HG02610 (cell line): ENCODE measurements at regions not wholly inside any gene's neighbourhood (a gene's known extent, or its start where the extent isn't known, plus 50 kb on each side); places are given as distances from the start of the nearest gene placed in this dataset.

ENCODE experiments used
- ATAC-seq: cut with Tn5 transposase; IDR thresholded peaks from one replicate; pipeline ENCODE4 v1.9.1; 2021; ENCODE audit warnings: mild to moderate bottlenecking, moderate library complexity; ENCODE audit not compliant: unreplicated experiment

DNA sequence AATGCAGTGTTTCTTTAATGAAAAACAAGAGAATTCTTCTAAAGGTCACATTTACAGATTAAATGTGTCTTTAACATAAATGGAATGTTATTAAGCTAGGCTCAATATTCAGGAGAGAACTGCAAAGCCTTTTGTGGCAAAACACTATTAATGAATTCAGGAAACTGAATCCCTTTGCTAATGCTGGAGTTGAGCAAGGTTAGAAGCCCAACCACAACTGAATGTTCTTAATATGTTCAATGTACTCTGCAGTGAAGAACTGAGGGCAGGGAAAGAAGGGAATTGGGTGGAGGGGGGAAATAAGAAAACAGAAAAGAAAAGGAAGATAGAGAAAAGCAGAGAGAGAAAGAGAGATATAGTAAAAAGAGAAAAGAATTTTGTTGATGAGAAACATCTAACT is 276.7 kb upstream of the TMEM161B start:
- ATAC-seq = no peak

DNA sequence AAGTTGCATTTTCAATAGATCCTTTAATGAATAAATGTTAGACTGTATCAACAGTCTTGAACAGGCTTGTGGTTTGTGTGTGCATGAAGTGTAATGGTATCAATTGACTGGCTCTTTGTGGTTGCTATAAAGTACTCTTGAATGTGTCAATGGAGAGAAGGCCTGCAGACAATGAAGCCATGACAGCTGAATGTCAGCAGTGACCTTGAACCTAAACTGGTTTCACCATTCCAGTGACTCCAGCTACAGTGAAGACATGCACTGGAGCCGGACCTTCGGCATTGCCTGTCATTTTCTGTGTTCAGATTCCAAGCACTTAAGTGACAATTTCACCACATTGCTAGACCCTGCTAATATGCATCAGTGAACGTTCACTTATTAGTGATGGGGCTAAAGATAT is 276.0 kb upstream of the TMEM161B start:
- no peak for ATAC-seq

DNA sequence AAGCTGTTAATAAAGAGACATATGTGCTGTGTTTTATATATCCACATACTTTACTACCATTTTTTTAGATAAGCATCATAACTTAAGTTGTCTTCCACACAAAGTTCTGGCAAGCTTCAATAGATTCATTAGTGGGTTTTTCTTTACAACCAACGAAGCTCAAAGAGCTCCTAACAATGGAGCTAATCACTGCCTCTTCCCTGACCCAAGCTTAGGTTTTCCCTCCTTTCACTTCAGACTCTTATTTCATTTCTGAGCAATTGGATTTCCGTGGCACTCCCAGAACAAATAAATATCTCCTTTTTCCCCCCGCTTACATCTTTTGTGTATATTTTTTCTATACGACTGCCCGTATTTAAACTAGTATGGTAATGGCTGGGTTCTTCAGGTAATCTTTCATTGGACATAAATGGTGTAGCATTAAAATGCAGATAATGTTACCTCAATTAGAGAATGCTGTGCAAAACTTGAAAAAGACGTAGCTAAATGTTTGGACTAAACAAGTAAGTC is 275.5 kb upstream of the TMEM161B start:
- ATAC-seq = no peak

DNA sequence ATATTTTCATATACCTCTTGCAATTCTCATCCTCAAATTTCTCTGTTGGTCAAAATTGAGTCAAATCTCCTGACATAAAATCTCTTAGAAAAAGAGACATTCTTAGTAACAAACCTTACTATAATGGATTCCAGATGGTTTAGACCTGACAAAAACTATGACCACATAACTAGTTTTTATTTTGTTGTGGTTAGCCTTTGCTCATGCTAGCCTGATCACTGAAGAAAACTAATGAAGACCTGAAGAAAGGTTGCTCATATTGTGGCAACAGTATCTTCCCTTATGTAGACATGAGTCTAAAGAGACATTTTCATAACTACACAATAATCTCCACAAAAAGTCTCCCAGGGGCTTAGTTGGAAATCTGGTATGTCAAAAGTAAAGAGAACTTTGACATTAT is 274.1 kb upstream of the TMEM161B start:
- ATAC-seq = no peak

DNA sequence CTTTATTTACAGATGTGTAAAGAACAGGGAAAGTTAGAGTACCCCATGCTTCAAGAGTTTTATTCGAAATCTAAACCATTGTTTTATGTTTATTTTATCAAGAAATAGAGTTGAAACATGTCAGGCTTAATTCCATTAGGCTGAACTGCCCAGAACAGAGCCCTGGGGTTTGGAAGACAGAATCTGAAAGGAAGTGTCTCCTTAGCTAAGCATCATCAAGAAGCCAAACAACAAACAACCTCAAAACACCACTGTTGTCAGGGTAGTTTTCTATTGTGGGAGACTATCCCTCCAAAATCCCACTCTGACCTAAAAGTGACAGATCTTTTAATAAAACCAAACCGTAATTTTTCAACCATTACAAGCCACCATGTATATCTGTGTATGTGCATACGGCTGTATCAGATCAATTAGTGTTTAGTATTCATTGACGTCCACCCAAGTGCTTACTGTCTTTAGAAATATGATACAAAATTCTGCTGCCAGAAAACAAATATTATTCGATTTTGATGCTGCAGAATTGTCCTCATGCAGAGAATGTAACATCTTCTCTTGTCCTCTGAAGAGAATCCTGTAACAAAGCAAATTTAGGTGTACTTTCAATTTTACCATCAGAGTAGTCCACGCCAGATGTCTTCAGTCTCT is 271.9 kb upstream of the TMEM161B start:
- ATAC-seq = no peak

DNA sequence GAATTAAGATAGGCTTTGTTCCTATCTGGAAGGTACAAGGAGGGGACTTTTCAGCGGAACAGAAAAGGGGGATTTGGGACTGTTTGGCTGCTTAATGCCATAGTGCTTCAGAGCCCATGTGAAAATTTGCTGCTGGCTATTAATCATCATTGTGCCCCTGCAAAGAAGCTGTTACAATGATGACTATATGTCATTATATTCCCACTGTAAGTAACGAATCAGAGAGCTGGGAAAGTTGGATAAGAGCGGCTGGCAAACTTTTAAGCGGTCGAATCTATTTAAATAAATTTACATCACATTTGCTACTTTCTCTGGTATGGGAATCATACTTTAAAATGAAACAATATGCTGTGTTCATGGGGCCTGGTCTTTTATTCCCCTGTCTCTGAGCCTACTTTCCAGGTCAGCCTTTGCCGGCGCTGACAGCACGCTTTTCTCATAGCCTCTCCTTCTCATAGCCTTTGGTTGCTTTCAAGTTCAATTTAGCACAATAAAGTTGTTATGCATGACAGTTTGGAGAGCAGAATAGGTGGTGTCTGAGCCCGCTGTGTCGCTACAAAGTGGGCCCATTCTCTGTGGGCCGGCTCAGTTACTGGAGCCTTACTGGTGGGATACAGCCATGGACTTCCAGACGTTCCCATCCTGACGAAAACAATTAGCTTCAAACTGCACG is 271.2 kb upstream of the TMEM161B start:
- ATAC-seq = no peak

DNA sequence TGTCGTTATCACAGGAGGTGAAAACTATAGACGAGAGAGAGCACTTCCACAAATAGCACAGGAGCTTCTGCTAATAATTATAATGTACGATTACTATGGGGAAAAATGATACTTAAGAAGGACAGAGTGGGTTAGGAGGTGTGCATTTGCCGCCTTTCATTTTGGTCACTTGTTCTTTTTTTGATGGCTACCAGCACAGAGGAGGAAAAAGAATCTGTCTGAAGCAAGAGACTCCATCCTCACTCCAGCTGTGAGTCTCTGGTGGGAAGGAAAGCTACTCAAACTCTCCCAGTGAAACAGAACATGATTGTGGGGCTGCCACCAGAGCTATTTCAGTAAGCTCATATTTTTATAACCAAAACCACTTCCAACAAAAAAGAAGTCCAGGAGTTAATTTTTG is 270.4 kb upstream of the TMEM161B start:
- ATAC-seq = no peak

DNA sequence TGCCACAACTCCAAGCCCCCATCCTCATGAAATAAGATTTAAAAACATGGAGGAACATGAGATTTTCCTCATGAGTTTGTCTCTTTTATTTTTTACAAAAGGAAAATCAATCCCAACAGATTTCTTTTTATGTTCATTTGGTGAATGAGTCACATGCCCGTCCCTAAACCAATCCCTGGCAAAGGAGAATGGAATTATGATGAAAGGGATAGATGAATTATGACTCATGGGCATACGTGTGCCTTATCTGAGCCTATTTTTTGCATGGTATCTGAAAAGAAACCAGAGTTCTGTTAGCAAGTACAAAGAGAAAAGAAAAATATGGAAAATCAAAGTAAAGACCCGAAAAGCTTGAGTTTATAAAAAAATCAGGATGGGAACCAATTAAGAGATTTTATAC is 267.5 kb upstream of the TMEM161B start:
- no peak for ATAC-seq

DNA sequence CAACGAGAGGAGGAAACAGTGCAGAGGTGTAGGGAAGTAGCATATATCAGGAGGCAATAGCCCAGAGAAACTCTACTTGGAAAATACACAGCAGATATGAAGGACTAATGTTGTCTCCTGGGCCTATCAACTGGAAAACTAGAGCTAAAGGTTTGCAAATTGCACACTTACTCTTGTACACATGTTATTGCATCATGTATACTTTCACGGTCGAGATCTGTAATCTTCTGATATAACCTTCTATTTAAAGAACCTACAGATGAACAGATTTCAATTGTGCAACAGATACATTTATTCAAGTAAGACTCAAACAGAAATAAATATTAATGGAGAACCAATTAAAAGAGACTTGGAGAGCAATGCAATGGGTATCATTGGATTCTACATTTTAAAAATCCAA is 256.3 kb upstream of the TMEM161B start:
- no peak for ATAC-seq

DNA sequence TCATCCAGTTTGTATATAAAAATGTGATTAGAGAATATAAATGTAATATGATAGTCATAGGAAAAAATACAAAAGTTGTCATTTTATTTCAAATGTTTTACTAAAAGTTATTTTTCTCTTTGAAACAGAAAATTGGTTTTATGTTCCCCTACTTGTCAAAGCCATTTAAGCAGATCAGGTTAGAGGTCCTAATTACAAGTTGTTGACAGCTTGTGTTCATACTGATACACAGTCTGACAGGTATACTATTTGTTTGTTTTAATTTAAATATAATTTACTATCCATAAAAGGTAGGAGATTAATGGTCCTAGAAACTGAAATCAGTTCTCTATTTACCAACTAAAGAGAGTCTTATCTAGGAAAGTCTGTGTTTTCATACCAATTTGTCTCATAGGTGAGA is 250.4 kb upstream of the TMEM161B start:
- no peak for ATAC-seq

DNA sequence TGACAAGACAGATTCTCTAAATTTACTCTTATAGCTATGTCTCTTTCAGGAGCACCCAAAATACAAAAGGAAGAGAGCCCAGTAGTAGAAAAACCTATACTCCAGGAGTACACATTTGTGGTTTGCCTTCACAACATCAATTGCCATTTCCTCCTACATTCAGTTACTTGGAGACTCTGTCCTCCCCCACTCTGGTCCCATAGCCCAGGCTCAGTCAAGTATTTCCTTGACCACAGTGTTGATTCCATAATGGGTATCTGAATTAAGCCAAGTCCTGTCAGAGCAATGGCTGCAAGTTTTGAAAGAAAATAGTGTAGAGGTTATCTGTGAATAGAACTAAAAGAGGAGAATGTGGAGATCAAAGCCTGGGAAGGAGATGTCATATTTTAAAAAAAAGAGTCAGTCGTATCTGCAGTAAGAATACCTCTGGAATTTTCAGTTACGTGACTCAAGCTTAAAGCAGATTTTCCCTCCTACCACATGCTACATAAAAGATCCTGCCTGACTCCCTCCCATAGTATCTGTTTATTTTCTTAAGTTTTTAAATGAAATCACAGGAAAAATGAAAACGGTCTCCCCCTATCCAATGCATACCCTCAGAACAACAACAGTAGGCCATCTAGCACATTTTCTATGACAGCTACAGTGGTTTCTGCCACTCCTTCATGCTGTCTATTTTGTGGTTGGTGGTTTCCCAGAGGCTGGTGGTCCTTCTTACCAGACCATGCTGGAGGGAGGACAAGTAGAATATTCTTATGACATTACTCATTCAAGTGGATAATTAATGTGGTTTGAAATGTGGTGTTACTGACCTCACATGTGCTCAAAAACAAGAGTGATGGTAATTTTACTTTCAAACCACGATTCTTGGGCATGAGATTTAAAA is 249.7 kb upstream of the TMEM161B start:
- no peak for ATAC-seq

DNA sequence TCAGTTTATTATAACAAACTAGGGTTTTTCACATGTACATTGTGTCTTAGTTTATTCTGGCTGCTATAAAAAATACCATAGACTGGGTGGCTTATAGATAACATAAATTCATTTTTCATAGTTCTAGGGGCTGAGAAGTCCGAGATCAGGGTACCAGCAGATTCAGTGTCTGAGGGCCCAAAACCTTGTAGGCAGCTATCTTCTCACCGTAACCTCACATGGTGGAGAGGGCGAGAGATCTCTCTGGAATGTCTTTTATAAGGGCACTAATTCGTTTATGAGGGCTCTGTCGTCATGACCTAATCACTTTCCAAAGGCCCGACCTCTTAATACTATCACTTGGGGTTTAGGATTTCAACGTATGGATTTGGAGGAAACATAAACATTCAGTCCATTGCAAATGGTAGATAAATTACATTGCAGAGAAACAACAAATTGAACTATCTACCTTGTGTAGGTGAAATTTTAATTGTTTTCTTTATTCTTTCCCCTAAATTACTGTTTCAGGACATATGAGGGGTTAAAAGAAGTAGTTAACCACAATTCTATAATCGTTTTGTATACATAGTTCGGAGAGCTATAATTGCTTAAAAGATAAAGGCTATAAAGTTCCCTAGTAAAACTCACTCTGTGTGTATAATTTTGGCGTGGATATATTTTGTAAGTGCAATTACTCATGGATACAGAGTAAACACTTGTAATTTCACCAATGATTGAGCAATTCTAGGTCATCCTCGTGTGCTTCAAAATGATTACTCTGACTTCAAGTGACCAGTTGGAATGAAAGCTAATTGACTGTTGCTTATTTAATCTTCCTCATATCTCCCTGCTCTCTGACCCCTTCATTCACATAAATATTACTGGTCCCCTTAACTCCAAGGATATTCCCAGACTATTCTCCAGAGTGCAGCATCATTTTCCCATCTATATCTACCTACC is 247.5 kb upstream of the TMEM161B start:
- no peak for ATAC-seq

DNA sequence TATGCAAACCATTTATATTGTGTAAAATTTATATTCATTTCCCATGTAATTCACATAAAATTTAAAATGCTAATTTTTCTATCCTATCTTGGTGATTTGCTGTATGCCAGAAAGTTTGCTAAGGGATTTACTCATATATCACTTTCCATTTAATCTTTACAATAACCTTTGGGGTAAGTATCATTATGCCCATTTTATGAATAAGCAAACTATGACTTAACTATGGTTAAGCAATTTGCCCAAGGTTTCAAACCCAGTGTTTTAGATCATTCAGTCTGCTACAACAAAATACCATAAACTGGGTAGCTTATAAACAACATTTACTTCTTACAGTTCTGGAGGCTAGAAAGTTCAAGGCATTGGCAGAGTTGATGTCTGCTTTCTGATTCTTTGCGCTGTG is 246.4 kb upstream of the TMEM161B start:
- ATAC-seq = no peak

DNA sequence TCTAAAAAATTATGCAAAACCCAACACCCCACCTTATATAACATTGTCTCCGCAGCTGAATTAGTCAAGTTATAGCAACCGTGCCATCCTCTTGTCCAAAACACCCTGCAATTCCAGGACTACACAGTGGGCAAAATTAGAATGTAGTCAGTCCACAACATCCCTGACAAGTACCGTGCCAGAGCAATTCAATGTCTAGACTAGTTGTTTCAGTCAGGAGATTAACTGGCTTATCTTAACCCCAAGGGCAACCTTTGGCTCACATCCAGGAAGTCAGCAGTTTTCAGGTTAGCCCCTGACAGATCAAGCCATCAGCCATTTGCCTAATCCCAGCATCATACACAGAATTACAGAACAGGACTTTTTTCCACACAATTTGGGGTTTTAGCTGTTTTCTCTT is 240.8 kb upstream of the TMEM161B start:
- no peak for ATAC-seq

DNA sequence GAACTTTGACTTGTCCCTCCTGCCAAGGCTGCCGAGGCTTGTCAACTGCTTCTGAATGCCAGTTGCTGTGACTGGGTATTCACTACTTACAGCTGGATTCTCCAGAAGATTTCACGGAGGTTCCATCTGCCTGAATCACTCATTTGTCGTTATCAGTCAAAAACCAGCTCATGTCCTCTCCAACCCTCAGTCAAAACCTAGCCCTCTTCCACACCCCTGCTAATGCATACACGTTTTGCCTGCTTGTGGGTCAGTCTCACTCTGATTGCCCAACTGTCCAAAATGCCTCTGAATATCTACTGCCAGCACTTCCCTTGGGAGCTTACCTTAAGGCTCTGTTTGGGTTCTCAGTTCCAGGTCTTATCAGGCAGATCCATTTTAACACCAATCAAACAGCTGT is 238.6 kb upstream of the TMEM161B start:
- ATAC-seq = no peak

DNA sequence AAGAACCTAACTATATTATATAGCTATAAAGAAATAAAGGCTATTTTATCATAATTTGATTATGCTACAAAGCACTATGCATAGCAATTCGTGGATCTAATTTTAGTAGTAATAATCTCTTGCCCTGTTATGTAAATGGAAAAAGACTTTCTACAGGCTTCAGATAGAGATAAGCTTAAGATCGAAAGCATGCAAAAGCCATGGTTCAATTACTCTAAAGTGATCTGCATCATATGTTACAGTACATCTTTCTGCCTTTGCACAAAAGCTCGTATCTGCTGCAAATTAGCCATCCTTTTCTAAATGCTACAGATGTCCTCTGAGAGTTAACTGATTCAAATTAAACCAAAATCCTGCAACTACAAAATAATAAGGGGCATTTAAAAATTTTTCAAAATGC is 234.8 kb upstream of the TMEM161B start:
- ATAC-seq = no peak

DNA sequence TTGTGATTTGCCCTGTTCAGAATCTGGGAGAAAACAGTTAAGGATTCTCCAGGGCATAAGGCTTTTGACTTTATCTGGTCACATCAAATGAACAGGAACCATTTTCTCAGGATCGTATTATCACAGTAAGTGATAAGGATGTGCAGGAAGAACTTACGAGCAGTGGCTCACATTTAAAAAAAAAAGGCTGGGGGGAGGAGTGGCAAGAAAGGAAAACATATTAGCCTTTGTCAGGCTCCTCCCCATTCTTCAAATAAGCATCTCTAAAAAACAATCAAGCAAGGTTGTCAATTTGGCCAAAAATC is 234.3 kb upstream of the TMEM161B start:
- no peak for ATAC-seq

DNA sequence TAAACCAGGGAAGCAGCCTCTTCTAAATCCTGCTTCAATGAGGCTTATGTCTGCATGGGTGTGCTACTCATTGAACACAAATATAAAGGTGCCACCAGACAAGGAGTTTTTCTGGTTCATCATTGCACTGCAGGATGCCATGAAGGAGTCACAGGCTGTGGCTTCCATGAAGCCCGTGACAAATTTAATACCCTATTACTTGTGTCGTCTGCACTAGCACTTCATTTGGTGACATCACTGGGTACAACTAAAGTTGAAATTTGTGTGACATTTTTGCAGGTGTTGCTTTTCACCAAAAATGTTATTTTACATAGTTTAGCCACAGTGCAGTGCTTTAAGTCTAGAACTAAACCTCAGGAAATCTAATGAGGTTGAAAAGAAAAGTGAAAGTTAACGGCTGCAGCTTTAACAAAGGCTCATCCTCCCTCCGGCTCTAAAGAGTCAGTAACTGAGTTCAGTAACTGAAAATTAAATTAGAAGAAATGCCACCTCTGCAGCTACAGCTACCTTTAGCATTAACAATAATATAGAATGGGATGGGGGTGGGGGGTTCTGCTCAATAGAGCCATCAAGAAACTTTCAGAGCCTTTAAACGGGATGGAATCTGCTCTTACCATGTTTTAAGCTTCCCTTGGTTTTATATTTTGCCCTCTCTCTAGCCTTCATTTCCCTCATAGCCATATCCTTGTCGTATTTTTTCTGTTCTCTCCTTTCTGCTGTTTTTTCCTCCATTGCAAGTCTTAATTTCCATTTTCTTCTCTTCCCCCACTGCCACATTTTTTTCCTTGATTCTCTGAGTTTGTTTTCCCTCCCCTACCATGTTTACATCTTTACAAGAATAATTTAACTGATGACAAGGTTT is 233.8 kb upstream of the TMEM161B start:
- peak; percentile 88 for ATAC-seq

DNA sequence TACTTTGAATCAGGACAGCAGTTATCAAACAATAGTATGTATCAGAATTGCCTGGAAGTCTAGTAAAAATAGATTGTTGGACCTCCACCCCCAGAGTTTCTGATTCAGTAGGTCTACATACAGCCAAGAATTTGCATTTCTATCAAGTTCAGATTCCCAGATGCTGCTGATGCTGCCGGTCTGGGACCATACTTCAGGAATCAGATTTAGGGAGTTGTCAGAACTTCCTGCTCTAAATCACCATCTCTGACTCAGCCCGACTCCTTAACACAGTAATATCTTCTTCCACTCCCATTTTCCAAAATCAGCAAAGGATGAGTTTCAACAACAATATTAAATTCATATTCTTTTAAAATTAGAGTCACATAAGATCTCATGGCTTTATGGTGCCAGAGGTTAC is 227.2 kb upstream of the TMEM161B start:
- ATAC-seq = no peak

DNA sequence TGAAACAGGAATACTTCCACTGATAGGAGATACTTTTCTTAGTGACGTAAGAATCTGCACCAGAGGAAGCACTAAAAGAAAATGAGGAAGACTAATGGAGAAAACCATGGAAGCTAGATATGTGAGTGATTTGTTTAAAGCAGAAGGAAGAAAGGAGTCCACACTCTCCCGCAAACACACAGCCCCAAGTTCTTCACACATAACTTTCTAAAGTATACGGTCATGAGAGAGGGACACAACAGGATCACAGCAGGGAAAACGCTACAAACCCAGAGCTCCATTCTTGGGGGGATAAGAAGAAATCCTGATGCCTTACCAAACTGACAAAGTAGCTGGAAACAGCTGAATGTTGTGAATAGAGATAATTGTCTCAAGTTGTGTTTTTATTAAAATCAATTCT is 222.2 kb upstream of the TMEM161B start:
- no peak for ATAC-seq
